IPS DF 19.7 (cell line): ENCODE measurements at regions not wholly inside any gene's neighbourhood (a gene's known extent, or its start where the extent isn't known, plus 50 kb on each side); places are given as distances from the start of the nearest gene placed in this dataset.

ENCODE experiments used
- DNase-seq: peaks from one replicate; pipeline ENCODE4 v3.0.0-alpha.2; 2013; ENCODE audit warnings: low read depth, low spot score

GRCh38 chr3:84066915-84067314 lies 891.9 kb upstream of the CADM2 start:
- peak; percentile 52 for DNase-seq

- DNase-seq: no peak
These were observed 885.1 kb upstream of the CADM2 start for GRCh38 chr3:84073664-84074063.

- DNase-seq: no peak
These were observed 884.0 kb upstream of the CADM2 start for GRCh38 chr3:84074767-84075166.

GRCh38 chr3:84077479-84077878 lies 881.3 kb upstream of the CADM2 start:
- no peak for DNase-seq

- DNase-seq: no peak
These were observed 876.1 kb upstream of the CADM2 start for GRCh38 chr3:84082726-84083125.

GRCh38 chr3:84092907-84093306 lies 865.9 kb upstream of the CADM2 start:
- DNase-seq: no peak

- no peak for DNase-seq
These were observed 862.6 kb upstream of the CADM2 start for GRCh38 chr3:84096188-84096587.

- DNase-seq: no peak
These were observed 857.9 kb upstream of the CADM2 start for GRCh38 chr3:84100861-84101260.

- DNase-seq: no peak
These were observed 850.3 kb upstream of the CADM2 start for GRCh38 chr3:84108442-84108971.

GRCh38 chr3:84109911-84110310 lies 848.9 kb upstream of the CADM2 start:
- DNase-seq: no peak

GRCh38 chr3:84110787-84111186 lies 848.0 kb upstream of the CADM2 start:
- DNase-seq: no peak

- DNase-seq: no peak
These were observed 833.5 kb upstream of the CADM2 start for GRCh38 chr3:84125201-84125721.

GRCh38 chr3:84125760-84126159 lies 833.0 kb upstream of the CADM2 start:
- DNase-seq: no peak

GRCh38 chr3:84126160-84126559 lies 832.6 kb upstream of the CADM2 start:
- DNase-seq: no peak

GRCh38 chr3:84128024-84128423 lies 830.8 kb upstream of the CADM2 start:
- DNase-seq: no peak

- no peak for DNase-seq
These were observed 822.4 kb upstream of the CADM2 start for GRCh38 chr3:84136425-84136824.

GRCh38 chr3:84140631-84141030 lies 818.2 kb upstream of the CADM2 start:
- DNase-seq: no peak

GRCh38 chr3:84141571-84141970 lies 817.2 kb upstream of the CADM2 start:
- no peak for DNase-seq

- DNase-seq: no peak
These were observed 793.5 kb upstream of the CADM2 start for GRCh38 chr3:84165328-84165727.

- no peak for DNase-seq
These were observed 783.3 kb upstream of the CADM2 start for GRCh38 chr3:84175449-84175848.

- DNase-seq: no peak
These were observed 773.9 kb upstream of the CADM2 start for GRCh38 chr3:84184937-84185336.

- no peak for DNase-seq
These were observed 764.8 kb upstream of the CADM2 start for GRCh38 chr3:84194029-84194428.

- no peak for DNase-seq
These were observed 749.3 kb upstream of the CADM2 start for GRCh38 chr3:84209474-84209873.

- DNase-seq: no peak
These were observed 735.3 kb upstream of the CADM2 start for GRCh38 chr3:84223512-84223911.
